Nucleus accumbens (tissue), 56 donors: ENCODE measurements at regions not wholly inside any gene's neighbourhood (a gene's known extent, or its start where the extent isn't known, plus 50 kb on each side); places are given as distances from the start of the nearest gene placed in this dataset.
"Not testable (repeated sequence)": the region's sequence is repeated elsewhere in the genome, so short reads cannot be mapped to it uniquely, and the experiment has no call there.

Experiments
- DNase-seq, 56 donors: peaks; one replicate each; lab custom pipeline; 2025; lab: John Stamatoyannopoulos, UW

GRCh38 chr2:123578016-123578415, 447.1 kb upstream of the CNTNAP5 start:
- no peak for DNase-seq

GRCh38 chr2:123596621-123597020, 428.5 kb upstream of the CNTNAP5 start:
- DNase-seq: no peak

DNA sequence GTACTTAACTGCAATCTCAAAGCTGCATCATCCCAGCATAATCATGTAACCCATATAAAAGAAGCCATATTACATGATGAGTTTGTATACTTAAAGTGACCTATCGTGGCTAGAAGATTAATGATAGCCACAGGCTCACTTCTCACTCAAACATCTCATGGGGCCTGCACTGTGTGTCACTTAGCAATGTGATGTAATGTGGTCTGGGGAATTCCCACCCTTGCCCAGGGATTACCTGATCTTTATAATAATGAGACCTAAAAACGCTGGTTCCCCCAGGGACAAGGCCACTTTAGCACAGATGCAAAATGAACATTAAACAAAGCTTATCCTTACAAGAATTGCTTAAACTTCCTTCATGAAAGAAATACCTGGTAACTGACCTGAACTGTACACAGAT, 427.1 kb upstream of the CNTNAP5 start:
- no peak for DNase-seq

DNA sequence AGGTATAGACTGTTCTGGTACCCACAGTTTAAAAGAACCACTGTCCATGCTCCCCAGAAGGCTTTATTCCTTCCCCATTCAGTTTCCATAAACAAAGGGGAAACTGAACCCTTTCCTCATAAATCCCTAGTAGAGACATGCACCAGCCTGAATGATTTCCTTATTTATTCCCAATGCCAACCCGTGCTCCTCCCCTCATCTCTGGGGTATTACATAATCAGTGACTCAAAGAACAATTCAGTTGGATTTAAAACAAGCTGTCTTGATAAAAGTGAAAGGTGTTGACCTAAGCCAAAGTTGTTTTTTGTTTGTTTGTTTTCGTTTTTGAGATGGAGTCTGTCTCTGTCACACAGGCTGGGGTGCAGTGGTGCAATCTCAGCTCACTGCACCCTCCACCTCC, 418.5 kb upstream of the CNTNAP5 start:
- no peak for DNase-seq

DNA sequence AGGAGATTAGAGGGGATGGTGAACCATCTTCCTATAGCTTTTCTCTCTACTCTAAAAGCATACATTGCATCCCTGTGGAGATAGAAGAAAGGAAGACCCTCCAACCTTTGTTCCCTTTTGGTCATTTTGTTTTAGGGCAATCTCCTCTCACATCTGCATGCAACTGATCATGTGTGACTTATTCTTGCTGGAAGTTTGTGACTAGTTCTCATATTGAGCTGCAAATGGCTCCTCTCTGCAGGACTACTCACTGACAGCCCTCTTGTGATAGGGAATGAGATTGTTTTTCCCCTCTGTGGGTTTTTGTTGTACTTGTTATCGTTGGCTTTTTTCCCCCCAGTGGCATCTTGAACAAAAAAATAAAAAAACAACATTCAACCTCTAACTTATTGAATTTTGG, 416.0 kb upstream of the CNTNAP5 start:
- no peak for DNase-seq

- no peak for DNase-seq
Measured at GRCh38 chr2:123614596-123614995, 410.5 kb upstream of the CNTNAP5 start.

- not testable (repeated sequence) for DNase-seq
Measured at GRCh38 chr2:123618642-123619041, 406.4 kb upstream of the CNTNAP5 start.

DNA sequence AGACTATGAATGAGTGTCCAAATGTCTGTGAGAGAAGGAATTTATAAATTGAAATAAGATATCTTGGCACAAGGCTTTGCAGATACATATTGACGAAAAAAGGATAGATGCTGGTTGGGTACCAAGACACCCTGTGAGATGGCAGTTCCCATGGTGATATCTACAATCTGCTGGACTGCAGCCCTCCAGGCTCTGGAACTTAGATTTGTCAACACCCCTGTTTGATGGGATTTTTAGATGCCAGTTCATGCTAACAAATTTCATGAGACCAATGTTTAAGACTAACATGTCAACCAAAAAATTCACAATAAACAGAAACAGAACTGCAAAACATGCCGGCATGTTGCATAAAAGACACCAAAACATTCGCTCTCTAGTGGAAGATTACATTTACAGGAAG, 400.3 kb upstream of the CNTNAP5 start:
- no peak for DNase-seq

DNA sequence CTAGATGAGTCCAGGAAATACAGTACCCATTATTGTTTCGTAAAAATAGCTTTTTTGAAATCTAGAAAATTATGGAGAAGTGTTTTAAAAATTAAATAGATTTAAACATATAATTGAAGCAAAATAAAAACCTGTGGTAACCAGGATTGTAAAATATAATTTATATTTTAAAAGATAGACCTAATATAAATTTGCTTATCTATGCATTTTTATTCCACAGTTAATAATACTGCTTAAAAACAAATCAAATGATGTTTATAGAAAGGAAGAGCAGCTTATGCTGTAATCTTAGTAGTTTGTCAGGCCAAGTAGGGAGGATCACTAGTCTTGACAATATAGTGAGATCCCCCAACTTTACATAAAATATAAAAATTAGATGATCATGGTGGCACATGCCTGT, 388.9 kb upstream of the CNTNAP5 start:
- DNase-seq: no peak

GRCh38 chr2:123640685-123641335, 384.3 kb upstream of the CNTNAP5 start:
- no peak for DNase-seq

- no peak for DNase-seq
Measured at GRCh38 chr2:123644053-123644452, 381.0 kb upstream of the CNTNAP5 start.

GRCh38 chr2:123648016-123648415, 377.1 kb upstream of the CNTNAP5 start:
- no peak for DNase-seq

DNA sequence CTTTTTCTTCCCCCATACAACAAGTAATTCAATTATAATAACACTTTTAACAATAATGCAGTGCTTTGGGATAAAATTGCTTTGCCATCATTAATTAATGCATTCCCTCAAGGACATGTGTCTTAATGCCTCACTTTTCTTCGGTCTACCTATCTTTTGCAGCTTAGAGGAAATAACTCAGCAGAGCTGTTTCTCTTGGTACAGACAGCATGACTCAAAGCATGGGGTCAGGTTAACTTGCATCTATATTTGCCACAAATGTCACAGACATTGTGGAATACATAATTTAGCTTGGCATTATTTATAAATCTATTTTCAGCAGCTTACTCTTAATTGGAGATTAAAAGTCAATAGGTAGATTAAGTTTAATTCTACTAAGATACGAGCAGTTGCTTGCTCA, 376.1 kb upstream of the CNTNAP5 start:
- DNase-seq: no peak

- no peak for DNase-seq
Measured at GRCh38 chr2:123651151-123651550, 373.9 kb upstream of the CNTNAP5 start.

- no peak for DNase-seq
Measured at GRCh38 chr2:123652320-123652719, 372.8 kb upstream of the CNTNAP5 start.

GRCh38 chr2:123656590-123656989, 368.5 kb upstream of the CNTNAP5 start:
- no peak for DNase-seq

DNA sequence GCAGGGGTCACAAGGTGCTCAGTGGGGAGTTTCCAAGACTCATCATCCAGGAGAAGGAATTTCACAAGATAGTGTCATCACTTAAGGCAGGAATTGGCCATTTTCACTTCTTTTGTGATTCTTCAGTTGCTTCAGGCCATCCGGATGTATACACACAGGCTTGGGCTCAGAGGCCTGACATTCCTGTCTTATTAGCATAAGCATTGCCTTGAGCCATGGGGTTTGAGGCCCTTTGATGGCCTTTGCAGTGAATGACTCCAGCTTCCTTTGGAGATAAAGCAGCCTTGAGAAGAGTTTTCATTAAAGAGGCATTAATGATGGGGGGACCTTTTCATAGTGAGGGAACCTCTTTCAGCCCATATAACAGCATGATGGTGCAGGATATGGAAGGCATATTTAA, 366.0 kb upstream of the CNTNAP5 start:
- DNase-seq: no peak

DNA sequence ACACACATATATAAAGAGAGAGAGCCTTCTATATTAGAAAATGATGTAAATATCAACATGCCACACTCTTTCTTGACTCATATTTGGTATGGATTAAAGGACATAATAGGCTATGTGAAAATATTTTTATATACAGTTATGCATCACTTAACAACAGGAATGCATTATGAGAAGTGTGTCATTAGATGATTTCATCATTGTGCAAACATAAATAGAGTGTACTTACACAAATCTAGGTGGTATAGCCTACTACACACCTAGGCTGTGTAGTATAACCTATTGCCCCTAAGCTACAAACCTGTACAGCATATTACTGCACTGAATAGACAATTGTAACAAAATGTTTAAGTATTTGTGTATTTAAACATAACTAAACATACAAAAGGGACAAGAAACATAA, 354.8 kb upstream of the CNTNAP5 start:
- DNase-seq: no peak

- DNase-seq: not testable (repeated sequence)
Measured at GRCh38 chr2:123683797-123684196, 341.3 kb upstream of the CNTNAP5 start.

DNA sequence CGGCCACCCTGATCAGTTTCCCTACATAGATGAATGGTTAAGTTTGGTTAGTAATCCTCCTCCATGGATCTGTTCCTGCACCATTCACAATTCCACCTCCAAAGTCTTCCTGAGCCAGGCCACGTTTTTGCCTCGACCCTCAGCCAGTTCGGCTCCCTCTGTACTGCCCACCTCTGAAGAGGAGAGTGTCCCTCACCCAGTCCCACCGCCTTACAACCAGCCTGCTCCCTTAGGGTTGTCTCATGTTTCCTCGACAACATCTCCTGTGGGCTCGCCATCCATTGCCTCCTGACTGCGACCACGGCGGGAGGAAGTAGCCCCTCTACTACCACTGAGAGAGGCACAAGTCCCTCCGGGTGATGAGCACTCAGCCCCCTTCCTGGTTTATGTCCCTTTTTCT, 338.0 kb upstream of the CNTNAP5 start:
- DNase-seq: no peak

DNA sequence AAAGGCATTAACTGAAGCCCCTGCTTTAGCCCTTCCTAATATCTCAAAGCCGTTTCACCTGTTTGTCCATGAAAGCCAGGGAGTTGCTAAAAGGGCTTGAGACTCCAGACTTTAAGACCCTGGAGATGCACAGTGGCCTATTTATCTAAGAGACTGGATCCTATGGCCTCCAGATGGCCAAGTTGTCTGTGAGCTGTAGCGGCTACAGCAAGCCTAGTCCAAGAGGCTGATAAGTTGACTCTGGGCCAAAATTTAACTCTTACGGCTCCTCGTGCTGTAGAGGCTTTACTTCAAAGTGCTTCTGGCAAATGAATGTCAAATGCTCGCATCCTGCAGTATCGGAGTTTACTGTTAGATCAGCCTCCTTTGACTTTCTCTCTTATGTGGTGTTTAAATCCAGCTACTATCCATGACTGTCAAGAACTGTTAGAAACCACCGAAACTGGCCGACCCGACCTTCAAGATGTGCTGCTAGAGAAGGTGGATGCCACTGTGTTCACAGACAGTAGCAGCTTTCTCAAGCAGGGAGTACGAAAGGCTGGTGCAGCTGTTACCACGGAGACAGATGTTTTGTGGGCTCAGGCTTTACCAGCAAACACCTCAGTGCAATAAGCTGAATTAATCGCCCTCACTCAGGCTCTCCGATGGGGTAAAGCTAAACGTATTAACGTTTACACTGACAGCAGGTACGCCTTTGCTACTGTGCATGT, 336.7 kb upstream of the CNTNAP5 start:
- DNase-seq: no peak

GRCh38 chr2:123692121-123692520, 333.0 kb upstream of the CNTNAP5 start:
- no peak for DNase-seq

- no peak for DNase-seq
Measured at GRCh38 chr2:123693836-123694235, 331.3 kb upstream of the CNTNAP5 start.
